Vagina (tissue), 2 donors: ENCODE measurements at regions not wholly inside any gene's neighbourhood (a gene's known extent, or its start where the extent isn't known, plus 50 kb on each side); places are given as distances from the start of the nearest gene placed in this dataset.

Experiments used
- DNase-seq, 2 donors: peaks; one replicate each; pipeline ENCODE4 v3.0.0-alpha.2; 2017; ENCODE audit errors: extremely low spot score in 2 of 2
- H3K27ac ChIP-seq: fragments of 200-600 bp; sonication (generic); one replicate; pipeline ENCODE4 v1.5.1; 2019
- H3K27me3 ChIP-seq: fragments of 200-600 bp; sonication (generic); one replicate; pipeline ENCODE4 v1.5.1; 2019
- H3K36me3 ChIP-seq, 2 donors: fragments of 200-600 bp; sonication (generic); one replicate each; pipeline ENCODE4 v1.5.1; 2017 to 2019
- H3K4me1 ChIP-seq: fragments of 200-600 bp; sonication (generic); one replicate; pipeline ENCODE4 v1.5.1; 2019
- H3K4me3 ChIP-seq, 2 donors: fragments of 200-600 bp; sonication (generic); 1 replicate in 1 of 2; 2 replicates in 1 of 2; pipeline ENCODE4 v1.5.1; 2016 to 2019
- H3K9me3 ChIP-seq: fragments of 200-600 bp; sonication (generic); one replicate; pipeline ENCODE4 v1.5.1; 2019
- POLR2A ChIP-seq, 2 donors: fragments of 450-650 bp; IDR thresholded peaks; one replicate each; pipeline ENCODE4 v1.6.1; 2017; ENCODE audit warnings: antibody characterized with exemption in 2 of 2, mild to moderate bottlenecking in 2 of 2, moderate library complexity in 2 of 2
- POLR2AphosphoS5 ChIP-seq, 2 donors: sonication (generic); formaldehyde crosslinking; IDR thresholded peaks; one replicate each; pipeline ENCODE4 v1.9.0; 2017; ENCODE audit warnings: antibody characterized with exemption in 2 of 2, mild to moderate bottlenecking in 2 of 2, low read depth in 1 of 2; ENCODE audit not compliant: insufficient read depth in 1 of 2
- intact Hi-C: fragments of 100-400 bp; cut with DNase I; formaldehyde crosslinking; loops from one replicate; pipeline ENCODE4 v1.15.1; 2023
- TF ChIP-seq, protein P1 (sequence below), 3 experiments: fragments of 450-650 bp in 2 of 3; fragments of 200-600 bp in 1 of 3; sonication (generic) in 1 of 3; IDR thresholded peaks; one replicate each; pipeline ENCODE4 v1.5.1; 2017 to 2019; ENCODE audit warnings: antibody characterized with exemption in 3 of 3, mild to moderate bottlenecking in 2 of 3, moderate library complexity in 2 of 3

DNA sequence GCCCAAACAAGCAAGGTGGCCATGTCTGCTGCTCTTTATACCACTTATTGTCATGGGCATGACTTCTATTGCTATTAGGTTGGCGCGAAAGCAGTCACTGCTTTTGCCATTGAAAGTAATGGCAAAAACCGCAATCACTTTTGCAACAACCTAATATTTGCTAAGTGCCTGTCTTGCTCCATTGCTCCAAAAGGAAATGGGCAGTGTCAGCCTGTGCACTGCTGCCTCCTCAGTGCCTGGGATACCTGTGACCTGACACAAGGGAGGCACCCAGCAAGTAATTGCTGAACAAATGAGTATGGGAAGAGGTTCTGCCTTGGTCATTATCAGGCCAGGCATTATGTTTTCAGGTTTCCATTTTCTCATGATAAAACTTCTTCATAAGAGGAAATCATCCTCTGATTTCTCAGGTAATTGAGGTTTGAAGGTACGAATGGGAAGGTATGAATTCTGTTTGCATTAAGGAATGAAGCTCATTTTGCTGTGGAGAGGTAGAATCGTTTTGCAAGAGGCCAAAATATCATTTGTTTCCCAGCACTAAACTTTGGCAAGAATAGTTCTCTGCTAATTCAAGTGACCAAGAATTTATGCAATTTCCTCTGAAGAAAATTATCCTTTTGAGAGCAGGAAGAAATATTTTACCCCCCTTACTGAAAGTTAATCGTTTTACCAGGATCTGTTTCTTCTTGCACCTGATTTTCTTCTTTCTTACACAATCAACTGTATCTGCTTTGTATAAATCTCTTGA, 128.4 kb upstream of the SPRY2 start:
- no peak for DNase-seq
- intact Hi-C loops: no loop called here
- Histone ChIP-seq H3K4me1 (peaks cover 19% of the 10 kb centered on the region), H3K27me3 (no peaks in the 10 kb centered on the region), H3K4me3 (no peak overlapping the region), H3K9me3 (no peaks in the 10 kb centered on the region), H3K36me3 (no peaks in the 10 kb centered on the region), H3K27ac (peak overlapping the region; percentile 82)
- TF ChIP-seq, protein P1, sequence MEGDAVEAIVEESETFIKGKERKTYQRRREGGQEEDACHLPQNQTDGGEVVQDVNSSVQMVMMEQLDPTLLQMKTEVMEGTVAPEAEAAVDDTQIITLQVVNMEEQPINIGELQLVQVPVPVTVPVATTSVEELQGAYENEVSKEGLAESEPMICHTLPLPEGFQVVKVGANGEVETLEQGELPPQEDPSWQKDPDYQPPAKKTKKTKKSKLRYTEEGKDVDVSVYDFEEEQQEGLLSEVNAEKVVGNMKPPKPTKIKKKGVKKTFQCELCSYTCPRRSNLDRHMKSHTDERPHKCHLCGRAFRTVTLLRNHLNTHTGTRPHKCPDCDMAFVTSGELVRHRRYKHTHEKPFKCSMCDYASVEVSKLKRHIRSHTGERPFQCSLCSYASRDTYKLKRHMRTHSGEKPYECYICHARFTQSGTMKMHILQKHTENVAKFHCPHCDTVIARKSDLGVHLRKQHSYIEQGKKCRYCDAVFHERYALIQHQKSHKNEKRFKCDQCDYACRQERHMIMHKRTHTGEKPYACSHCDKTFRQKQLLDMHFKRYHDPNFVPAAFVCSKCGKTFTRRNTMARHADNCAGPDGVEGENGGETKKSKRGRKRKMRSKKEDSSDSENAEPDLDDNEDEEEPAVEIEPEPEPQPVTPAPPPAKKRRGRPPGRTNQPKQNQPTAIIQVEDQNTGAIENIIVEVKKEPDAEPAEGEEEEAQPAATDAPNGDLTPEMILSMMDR (IDR thresholded peaks at IDR 0.05): no peak
- no peak for TF ChIP-seq POLR2AphosphoS5 (IDR thresholded peaks at IDR 0.05; ENCODE audit: insufficient read depth in 1 of 2, low read depth in 1 of 2)
- no peak for TF ChIP-seq POLR2A (IDR thresholded peaks at IDR 0.05)

DNA sequence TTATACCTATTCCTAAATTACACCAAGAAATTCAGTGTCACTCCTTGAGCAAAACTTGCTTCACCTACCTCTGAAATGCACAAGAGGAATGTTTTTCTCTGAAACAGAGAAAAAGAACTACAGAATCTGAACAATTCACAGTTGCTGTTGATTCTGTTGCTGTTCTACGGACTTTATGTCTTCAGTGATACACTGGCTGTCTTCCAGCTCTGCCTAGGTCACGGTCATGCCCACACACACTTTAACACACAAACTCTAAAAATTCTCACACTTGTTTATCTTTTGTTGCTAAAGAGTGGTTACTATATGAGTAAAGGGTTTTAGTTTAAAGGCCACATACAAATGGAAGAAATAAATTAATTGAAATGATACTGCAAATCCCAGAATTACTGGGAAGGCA, 124.4 kb upstream of the SPRY2 start:
- H3K27me3 ChIP-seq: no peaks in the 10 kb centered on the region
- TF ChIP-seq POLR2AphosphoS5 (IDR thresholded peaks at IDR 0.05; ENCODE audit: insufficient read depth in 1 of 2, low read depth in 1 of 2) (no peak), POLR2A (IDR thresholded peaks at IDR 0.05) (no peak)
- TF ChIP-seq, protein P1 (IDR thresholded peaks at IDR 0.05): no peak
- no peak overlapping the region for H3K27ac ChIP-seq
- H3K4me1 ChIP-seq: peaks cover 11% of the 10 kb centered on the region
- H3K9me3 ChIP-seq: no peaks in the 10 kb centered on the region
- H3K36me3 ChIP-seq: no peaks in the 10 kb centered on the region
- intact Hi-C loops: no loop called here
- DNase-seq: no peak
- H3K4me3 ChIP-seq: no peak overlapping the region

DNA sequence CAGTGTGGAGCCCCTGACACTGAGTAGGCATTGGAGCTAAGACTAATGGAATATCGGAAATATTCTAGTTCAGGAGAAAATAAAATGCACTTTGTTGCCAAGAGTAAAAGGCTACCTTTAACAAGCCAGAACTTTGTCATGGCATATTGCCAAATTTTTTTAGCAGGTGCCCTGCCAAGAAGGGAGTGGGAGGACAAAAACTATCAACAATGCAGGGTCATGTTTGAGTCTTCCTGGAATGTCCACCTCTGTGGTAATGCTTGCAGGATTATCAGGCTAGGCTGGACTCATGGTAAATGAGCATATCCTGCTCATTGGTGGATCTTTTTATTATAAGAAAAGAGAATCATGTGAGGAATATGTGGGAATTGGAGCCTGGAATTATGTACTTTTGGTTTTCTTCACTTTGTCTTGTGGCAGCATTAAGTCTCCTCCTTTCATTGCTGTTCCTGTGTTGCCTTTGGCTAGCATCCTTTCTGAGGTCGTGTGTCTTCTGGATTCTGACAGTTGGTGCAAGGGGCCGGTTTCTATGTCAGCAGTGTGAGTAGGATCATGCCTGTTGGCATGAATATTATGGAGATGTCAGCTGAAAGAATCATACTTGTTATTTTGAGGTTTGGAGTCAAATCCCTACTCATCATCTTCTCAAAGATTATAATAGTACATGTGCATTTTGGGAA, 122.9 kb upstream of the SPRY2 start:
- no peak for DNase-seq
- H3K27ac ChIP-seq: no peak overlapping the region
- H3K4me3 ChIP-seq: no peak overlapping the region
- H3K27me3 ChIP-seq: no peaks in the 10 kb centered on the region
- H3K9me3 ChIP-seq: no peaks in the 10 kb centered on the region
- peaks cover 3% of the 10 kb centered on the region for H3K4me1 ChIP-seq
- no peaks in the 10 kb centered on the region for H3K36me3 ChIP-seq
- TF ChIP-seq POLR2A (IDR thresholded peaks at IDR 0.05) (no peak), POLR2AphosphoS5 (IDR thresholded peaks at IDR 0.05; ENCODE audit: insufficient read depth in 1 of 2, low read depth in 1 of 2) (no peak)
- TF ChIP-seq, protein P1 (IDR thresholded peaks at IDR 0.05): no peak
- intact Hi-C loops: no loop called here

DNA sequence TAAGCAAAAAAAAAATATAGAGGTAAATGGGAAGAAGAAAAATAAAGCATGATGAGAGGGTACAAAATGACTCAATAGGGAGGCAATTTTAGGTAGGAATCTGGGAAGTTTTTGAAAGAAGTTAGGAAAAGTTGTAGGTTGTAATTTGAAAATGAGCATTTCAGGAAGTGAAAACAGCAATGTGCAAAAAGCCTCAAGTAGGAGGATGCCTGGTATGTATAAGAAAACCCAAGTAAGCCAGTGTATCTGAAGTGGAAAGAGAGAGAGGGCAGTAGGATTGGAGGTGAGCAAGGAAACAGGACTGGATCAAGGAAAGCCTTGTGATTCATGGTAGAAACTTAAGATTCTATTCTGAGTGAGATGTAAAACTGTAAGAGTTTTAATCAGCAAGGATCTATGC, 121.6 kb upstream of the SPRY2 start:
- TF ChIP-seq POLR2A (IDR thresholded peaks at IDR 0.05) (no peak), POLR2AphosphoS5 (IDR thresholded peaks at IDR 0.05; ENCODE audit: insufficient read depth in 1 of 2, low read depth in 1 of 2) (no peak)
- TF ChIP-seq, protein P1 (IDR thresholded peaks at IDR 0.05): no peak
- intact Hi-C loops: no loop called here
- no peaks in the 10 kb centered on the region for H3K4me1 ChIP-seq
- no peak overlapping the region for H3K27ac ChIP-seq
- no peaks in the 10 kb centered on the region for H3K36me3 ChIP-seq
- no peak overlapping the region for H3K4me3 ChIP-seq
- no peak for DNase-seq
- no peaks in the 10 kb centered on the region for H3K27me3 ChIP-seq
- no peaks in the 10 kb centered on the region for H3K9me3 ChIP-seq

DNA sequence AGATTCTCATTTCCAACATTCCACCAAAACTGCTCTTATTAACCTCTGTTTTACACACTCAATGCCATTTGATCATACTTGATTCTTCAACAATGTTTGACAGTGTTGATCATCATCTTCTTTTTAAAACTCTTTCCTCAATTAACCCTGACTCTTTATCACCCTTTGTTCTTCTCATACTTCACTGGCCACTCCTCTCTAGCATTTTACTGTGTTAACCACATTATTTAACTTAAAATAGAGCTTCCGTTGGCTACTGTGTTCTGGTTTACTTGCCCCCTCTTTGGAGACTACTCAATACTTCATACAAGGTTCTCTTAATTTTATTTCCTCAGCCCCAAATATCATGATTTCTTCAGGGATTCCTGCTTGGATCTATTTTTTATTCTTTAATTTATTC, 121.1 kb upstream of the SPRY2 start:
- no peak overlapping the region for H3K27ac ChIP-seq
- no peaks in the 10 kb centered on the region for H3K9me3 ChIP-seq
- H3K4me3 ChIP-seq: no peak overlapping the region
- TF ChIP-seq POLR2A (IDR thresholded peaks at IDR 0.05) (no peak), POLR2AphosphoS5 (IDR thresholded peaks at IDR 0.05; ENCODE audit: insufficient read depth in 1 of 2, low read depth in 1 of 2) (no peak)
- TF ChIP-seq, protein P1 (IDR thresholded peaks at IDR 0.05): no peak
- H3K27me3 ChIP-seq: no peaks in the 10 kb centered on the region
- intact Hi-C loops: no loop called here
- H3K4me1 ChIP-seq: no peaks in the 10 kb centered on the region
- no peaks in the 10 kb centered on the region for H3K36me3 ChIP-seq
- DNase-seq: no peak
